H9 (cell line): ENCODE measurements at regions not wholly inside any gene's neighbourhood (a gene's known extent, or its start where the extent isn't known, plus 50 kb on each side); places are given as distances from the start of the nearest gene placed in this dataset.

Experiments used
- DNase-seq: peaks from one replicate; pipeline ENCODE4 v3.0.0-alpha.2; 2017
- H2AFZ ChIP-seq: one replicate; pipeline ENCODE4 v1.6.1; 2013; ENCODE audit warnings: mild to moderate bottlenecking, low read length, control low read depth, moderate library complexity
- H2AK5ac ChIP-seq: 2 replicates; pipeline ENCODE4 v1.6.1; 2013; ENCODE audit warnings: low read length, control low read depth, mixed read lengths; ENCODE audit not compliant: insufficient read length
- H2BK120ac ChIP-seq: one replicate; pipeline ENCODE4 v1.6.1; 2013; ENCODE audit warnings: low read depth, mild to moderate bottlenecking, low read length, control low read depth, inconsistent platforms; ENCODE audit not compliant: poor library complexity, severe bottlenecking
- H2BK12ac ChIP-seq: 2 replicates; pipeline ENCODE4 v1.6.1; 2013; ENCODE audit warnings: low read length, control low read depth, mixed read lengths, low read depth; ENCODE audit not compliant: insufficient read length
- H2BK15ac ChIP-seq: 2 replicates; pipeline ENCODE4 v1.6.1; 2013; ENCODE audit warnings: low read depth, low read length, control low read depth
- H2BK20ac ChIP-seq: one replicate; pipeline ENCODE4 v1.6.1; 2013; ENCODE audit warnings: low read depth, mild to moderate bottlenecking, low read length, control low read depth, inconsistent platforms; ENCODE audit not compliant: poor library complexity, severe bottlenecking
- H2BK5ac ChIP-seq: 2 replicates; pipeline ENCODE4 v1.6.1; 2013; ENCODE audit warnings: low read length, control low read depth, mixed read lengths; ENCODE audit not compliant: insufficient read length
- H3K14ac ChIP-seq: 2 replicates; pipeline ENCODE4 v1.6.1; 2013; ENCODE audit warnings: low read length, control low read depth; ENCODE audit not compliant: insufficient read depth
- H3K18ac ChIP-seq: 2 replicates; pipeline ENCODE4 v1.6.1; 2013; ENCODE audit warnings: low read depth, mild to moderate bottlenecking, mixed read lengths, low read length, control low read depth; ENCODE audit not compliant: insufficient read length
- H3K23ac ChIP-seq: 2 replicates; pipeline ENCODE4 v1.6.1; 2013; ENCODE audit warnings: low read length, control low read depth, mixed read lengths, low read depth; ENCODE audit not compliant: insufficient read length
- H3K23me2 ChIP-seq: 2 replicates; pipeline ENCODE4 v1.6.1; 2013; ENCODE audit warnings: low read depth, mild to moderate bottlenecking, mixed read lengths, low read length, control low read depth; ENCODE audit not compliant: insufficient read length, poor library complexity, severe bottlenecking
- H3K27ac ChIP-seq: 2 replicates; pipeline ENCODE4 v1.5.1; 2013; ENCODE audit warnings: low read length, control low read depth, mixed read lengths, low read depth; ENCODE audit not compliant: insufficient read length
- H3K27me3 ChIP-seq: 2 replicates; pipeline ENCODE4 v1.6.1; 2013; ENCODE audit warnings: low read length, control low read depth, inconsistent platforms; ENCODE audit not compliant: insufficient read depth
- H3K4ac ChIP-seq: 2 replicates; pipeline ENCODE4 v1.6.1; 2013; ENCODE audit warnings: low read depth, mild to moderate bottlenecking, control low read depth, inconsistent platforms, low read length, moderate library complexity
- H3K4me1 ChIP-seq: 2 replicates; pipeline ENCODE4 v1.6.1; 2013; ENCODE audit warnings: low read length, control low read depth, inconsistent platforms; ENCODE audit not compliant: insufficient read depth
- H3K4me2 ChIP-seq: 2 replicates; pipeline ENCODE4 v1.6.1; 2013; ENCODE audit warnings: low read length, control low read depth, mixed read lengths; ENCODE audit not compliant: insufficient read length, insufficient read depth
- H3K56ac ChIP-seq: 2 replicates; pipeline ENCODE4 v1.6.1; 2013; ENCODE audit warnings: low read depth, mild to moderate bottlenecking, mixed read lengths, low read length, control low read depth; ENCODE audit not compliant: insufficient read length
- H3K79me1 ChIP-seq: 2 replicates; pipeline ENCODE4 v1.6.1; 2013; ENCODE audit warnings: low read depth, mild to moderate bottlenecking, moderate library complexity, low read length, control low read depth, inconsistent platforms; ENCODE audit not compliant: insufficient read depth, poor library complexity, severe bottlenecking
- H3K79me2 ChIP-seq: 2 replicates; pipeline ENCODE4 v1.6.1; 2013; ENCODE audit warnings: low read length, control low read depth, inconsistent platforms; ENCODE audit not compliant: insufficient read depth
- H3K9ac ChIP-seq: 2 replicates; pipeline ENCODE4 v1.6.1; 2013; ENCODE audit warnings: low read length, control low read depth, mixed read lengths; ENCODE audit not compliant: insufficient read length; ENCODE audit errors: extremely low read depth
- H3K9me3 ChIP-seq: one replicate; pipeline ENCODE4 v1.6.1; 2013; ENCODE audit warnings: low read depth, low read length, inconsistent platforms; ENCODE audit not compliant: control insufficient read depth
- H3T11ph ChIP-seq: one replicate; pipeline ENCODE4 v1.6.1; 2013; ENCODE audit warnings: mild to moderate bottlenecking, low read length, control low read depth, inconsistent platforms
- H4K20me1 ChIP-seq: one replicate; pipeline ENCODE4 v1.6.1; 2013; ENCODE audit not compliant: control insufficient read depth, insufficient read length, insufficient read depth
- H4K5ac ChIP-seq: 2 replicates; pipeline ENCODE4 v1.6.1; 2013; ENCODE audit warnings: low read depth, mild to moderate bottlenecking, mixed read lengths, low read length, control low read depth; ENCODE audit not compliant: insufficient read length
- H4K8ac ChIP-seq: replicated peaks from 2 replicates; pipeline ENCODE4 v1.6.1; 2013; ENCODE audit warnings: low read length, control low read depth, mixed read lengths, low read depth; ENCODE audit not compliant: insufficient read length
- H4K91ac ChIP-seq: 2 replicates; pipeline ENCODE4 v1.6.1; 2013; ENCODE audit warnings: low read depth, mild to moderate bottlenecking, moderate library complexity, mixed read lengths, low read length, control low read depth; ENCODE audit not compliant: insufficient read length
- H3K27ac Mint-ChIP-seq, 3 experiments: 2 replicates in 2 of 3; 3 replicates in 1 of 3; pipeline ENCODE4 v1.8.0; 2020 to 2021; ENCODE audit warnings: mixed read lengths in 3 of 3, mild to moderate bottlenecking in 1 of 3, moderate library complexity in 1 of 3
- H3K27me3 Mint-ChIP-seq: 2 replicates; pipeline ENCODE4 v1.8.0; 2021; ENCODE audit warnings: low read depth, mild to moderate bottlenecking, moderate library complexity, mixed read lengths
- H3K36me3 Mint-ChIP-seq, 3 experiments: 2 replicates in 2 of 3; 3 replicates in 1 of 3; pipeline ENCODE4 v1.8.0; 2020 to 2021; ENCODE audit warnings: low read depth in 3 of 3, mixed read lengths in 3 of 3; ENCODE audit not compliant: insufficient read depth in 1 of 3
- H3K4me1 Mint-ChIP-seq, 2 experiments: 2 replicates each; pipeline ENCODE4 v1.8.0; 2020; ENCODE audit warnings: mixed read lengths in 2 of 2
- H3K4me3 Mint-ChIP-seq, 2 experiments: 2 replicates in 1 of 2; 3 replicates in 1 of 2; pipeline ENCODE4 v1.8.0; 2020 to 2021; ENCODE audit warnings: mild to moderate bottlenecking in 2 of 2, mixed read lengths in 2 of 2, moderate library complexity in 1 of 2
- H3K9me3 Mint-ChIP-seq, 2 experiments: 2 replicates in 1 of 2; 3 replicates in 1 of 2; pipeline ENCODE4 v1.8.0; 2020; ENCODE audit warnings: mild to moderate bottlenecking in 2 of 2, mixed read lengths in 2 of 2, moderate library complexity in 1 of 2
- CTCF ChIP-seq: fragments of 200-600 bp; sonication (generic); conservative IDR thresholded peaks from 3 replicates; pipeline ENCODE4 v1.8.0; 2021; ENCODE audit warnings: antibody characterized with exemption, mild to moderate bottlenecking
- WGBS: extraction: QIAGEN DNeasy Blood & Tissue Kit; methylation state at CpG from one replicate; pipeline ENCODE4 v1.1.7; 2013; ENCODE audit warnings: missing lambda C conversion rate, low lambda C conversion rate, mixed read lengths; ENCODE audit not compliant: insufficient read length; ENCODE audit errors: extremely low coverage; 5-methylcytosine and 5-hydroxymethylcytosine counted together

- no peak overlapping the region for H4K8ac ChIP-seq
- no peaks in the 10 kb centered on the region for H3K79me2 ChIP-seq
- no peak overlapping the region for H3K4me2 ChIP-seq
- Mint-ChIP-seq H3K36me3 (no peaks in the 10 kb centered on the region), H3K4me3 (no peak overlapping the region), H3K27me3 (no peaks in the 10 kb centered on the region), H3K27ac (no peak overlapping the region), H3K4me1 (peaks cover 0 to 5% of the 10 kb centered on the region in 2 experiments; a peak in 3 of 4 replicates), H3K9me3 (no peaks in the 10 kb centered on the region)
- H2BK20ac ChIP-seq, result no peak overlapping the region
- H3K14ac ChIP-seq, result no peak overlapping the region
- H2BK12ac ChIP-seq, result no peak overlapping the region
- whole genome bisulfite sequencing, result no CpG with 5 or more reads among the region's 1 CpG
- no peak overlapping the region for H3K56ac ChIP-seq
- no peak overlapping the region for H3T11ph ChIP-seq
- H3K9me3 ChIP-seq, result no peaks in the 10 kb centered on the region
- H3K4ac ChIP-seq, result no peak overlapping the region
- no peak overlapping the region for H4K91ac ChIP-seq
- no peak overlapping the region for H2AFZ ChIP-seq
- H4K5ac ChIP-seq, result no peak overlapping the region
- H3K18ac ChIP-seq, result no peak overlapping the region
- H2BK5ac ChIP-seq, result no peak overlapping the region
- no peak overlapping the region for H3K23ac ChIP-seq
- H3K4me1 ChIP-seq, result no peaks in the 10 kb centered on the region
- no peak overlapping the region for H3K27ac ChIP-seq
- no peak overlapping the region for H2AK5ac ChIP-seq
- DNase-seq, result no peak
- H2BK120ac ChIP-seq, result no peak overlapping the region
- H2BK15ac ChIP-seq, result no peak overlapping the region
- TF ChIP-seq CTCF, result no peak
- H3K27me3 ChIP-seq, result no peaks in the 10 kb centered on the region
- no peak overlapping the region for H3K9ac ChIP-seq
- no peaks in the 10 kb centered on the region for H3K23me2 ChIP-seq
- H3K79me1 ChIP-seq, result no peaks in the 10 kb centered on the region
- H4K20me1 ChIP-seq, result no peaks in the 10 kb centered on the region
Measured at GRCh38 chr11:127149410-127149809, 148.8 kb upstream of the KIRREL3 start.
